WTC11 (cell line): ENCODE measurements at regions not wholly inside any gene's neighbourhood (a gene's known extent, or its start where the extent isn't known, plus 50 kb on each side); places are given as distances from the start of the nearest gene placed in this dataset.
"Not testable (repeated sequence)": the region's sequence is repeated elsewhere in the genome, so short reads cannot be mapped to it uniquely, and the experiment has no call there.

Source experiments
- ATAC-seq: fragments of 200-7000 bp; cut with Tn5 transposase; 2 replicates; pipeline ENCODE4 v1.10.0; 2021; ENCODE audit warnings: mild to moderate bottlenecking, moderate library complexity
- CTCF ChIA-PET: fragments of 300-600 bp; sonication (Branson Sonifier 250); formaldehyde crosslinking; loops from one replicate; lab custom pipeline; 2021; ENCODE audit warnings: antibody characterized with exemption; lab: Charles Lee
- POLR2A ChIA-PET: fragments of 350-600 bp; sonication (Branson Sonifier 250); formaldehyde crosslinking; loops from one replicate; lab custom pipeline; 2021; ENCODE audit warnings: antibody characterized with exemption; lab: Charles Lee
- DNase-seq: peaks from one replicate; pipeline ENCODE4 v3.0.0; 2021; ENCODE audit warnings: low spot score
- H3K27ac Mint-ChIP-seq: 2 replicates; pipeline ENCODE4 v1.8.0; 2021; ENCODE audit warnings: mixed read lengths
- H3K27me3 Mint-ChIP-seq: 2 replicates; pipeline ENCODE4 v1.8.0; 2021; ENCODE audit warnings: low read depth, mild to moderate bottlenecking, moderate library complexity, mixed read lengths
- H3K36me3 Mint-ChIP-seq: 2 replicates; pipeline ENCODE4 v1.8.0; 2021; ENCODE audit warnings: mixed read lengths
- H3K4me1 Mint-ChIP-seq: 2 replicates; pipeline ENCODE4 v1.8.0; 2022; ENCODE audit warnings: mixed read lengths
- H3K4me3 Mint-ChIP-seq: 2 replicates; pipeline ENCODE4 v1.8.0; 2021; ENCODE audit warnings: mild to moderate bottlenecking, moderate library complexity, mixed read lengths
- H3K9me3 Mint-ChIP-seq: 2 replicates; pipeline ENCODE4 v1.8.0; 2021; ENCODE audit warnings: mixed read lengths
- ATF1 ChIP-seq: sonication (generic); formaldehyde crosslinking; IDR thresholded peaks from 2 replicates; pipeline ENCODE4 v1.8.1; 2023; ENCODE audit warnings: mild to moderate bottlenecking, moderate library complexity, missing genetic modification reagents
- ETV6 ChIP-seq: sonication (generic); formaldehyde crosslinking; IDR thresholded peaks from 2 replicates; pipeline ENCODE4 v1.8.1; 2022; ENCODE audit warnings: mild to moderate bottlenecking, missing genetic modification reagents
- JAZF1 ChIP-seq: fragments of 250-450 bp; sonication (Bioruptor Pico); IDR thresholded peaks from 2 replicates; pipeline ENCODE4 v1.9.0; 2021; ENCODE audit warnings: moderate library complexity, mild to moderate bottlenecking, inconsistent platforms
- MXD4 ChIP-seq: fragments of 250-450 bp; sonication (Bioruptor Pico); IDR thresholded peaks from 2 replicates; pipeline ENCODE4 v1.8.0; 2021; ENCODE audit warnings: mild to moderate bottlenecking, moderate library complexity, borderline replicate concordance
- MYBL2 ChIP-seq: sonication (generic); formaldehyde crosslinking; IDR thresholded peaks from 2 replicates; pipeline ENCODE4 v1.8.1; 2023; ENCODE audit warnings: mild to moderate bottlenecking, moderate library complexity, missing genetic modification reagents
- NFATC4 ChIP-seq: fragments of 250-450 bp; sonication (Bioruptor Pico); IDR thresholded peaks from 2 replicates; pipeline ENCODE4 v1.9.0; 2021; ENCODE audit warnings: mild to moderate bottlenecking
- NFE2L1 ChIP-seq: sonication (generic); formaldehyde crosslinking; IDR thresholded peaks from 2 replicates; pipeline ENCODE4 v1.8.1; 2023; ENCODE audit warnings: missing genetic modification reagents
- NR2C2 ChIP-seq: sonication (generic); formaldehyde crosslinking; IDR thresholded peaks from 2 replicates; pipeline ENCODE4 v1.8.0; 2022; ENCODE audit warnings: mild to moderate bottlenecking, missing genetic modification reagents
- NR3C1 ChIP-seq: sonication (generic); formaldehyde crosslinking; conservative IDR thresholded peaks from 2 replicates; pipeline ENCODE4 v1.8.1; 2023; ENCODE audit warnings: low read depth, mild to moderate bottlenecking, missing genetic modification reagents
- SMAD3 ChIP-seq: sonication (generic); formaldehyde crosslinking; IDR thresholded peaks from 2 replicates; pipeline ENCODE4 v1.8.0; 2022; ENCODE audit warnings: missing genetic modification reagents, mild to moderate bottlenecking, borderline replicate concordance
- TEAD4 ChIP-seq: sonication (generic); formaldehyde crosslinking; IDR thresholded peaks from 2 replicates; pipeline ENCODE4 v1.8.0; 2022; ENCODE audit warnings: mild to moderate bottlenecking, missing genetic modification reagents
- TP53 ChIP-seq: sonication (generic); formaldehyde crosslinking; IDR thresholded peaks from 2 replicates; pipeline ENCODE4 v1.8.1; 2023; ENCODE audit warnings: mild to moderate bottlenecking, missing genetic modification reagents
- ZNF138 ChIP-seq: sonication (generic); formaldehyde crosslinking; conservative IDR thresholded peaks from 2 replicates; pipeline ENCODE4 v1.8.1; 2022; ENCODE audit warnings: mild to moderate bottlenecking, moderate library complexity, missing genetic modification reagents
- ZNF219 ChIP-seq: sonication (generic); formaldehyde crosslinking; IDR thresholded peaks from 2 replicates; pipeline ENCODE4 v1.8.0; 2023; ENCODE audit warnings: missing genetic modification reagents, mild to moderate bottlenecking, borderline replicate concordance
- ZNF317 ChIP-seq: sonication (generic); formaldehyde crosslinking; IDR thresholded peaks from 2 replicates; pipeline ENCODE4 v1.8.1; 2023; ENCODE audit warnings: low read depth, mild to moderate bottlenecking, moderate library complexity, missing genetic modification reagents, borderline replicate concordance
- ZNF416 ChIP-seq: fragments of 250-450 bp; sonication (Bioruptor Pico); IDR thresholded peaks from 2 replicates; pipeline ENCODE4 v1.9.0; 2021; ENCODE audit warnings: mild to moderate bottlenecking, inconsistent platforms
- TF ChIP-seq, protein P1 (sequence below): fragments of 250-450 bp; sonication (Bioruptor Pico); IDR thresholded peaks from 2 replicates; pipeline ENCODE4 v1.9.0; 2021; ENCODE audit warnings: moderate library complexity, mild to moderate bottlenecking, inconsistent platforms, borderline replicate concordance
- TF ChIP-seq, protein P2 (sequence below): sonication (generic); formaldehyde crosslinking; IDR thresholded peaks from 2 replicates; pipeline ENCODE4 v1.8.1; 2023; ENCODE audit warnings: mild to moderate bottlenecking, moderate library complexity, missing genetic modification reagents
- TF ChIP-seq, protein P3 (sequence below): sonication (generic); formaldehyde crosslinking; IDR thresholded peaks from 2 replicates; pipeline ENCODE4 v1.8.0; 2023; ENCODE audit warnings: missing genetic modification reagents, mild to moderate bottlenecking, borderline replicate concordance
- TF ChIP-seq, protein P4 (sequence below): sonication (generic); formaldehyde crosslinking; IDR thresholded peaks from 2 replicates; pipeline ENCODE4 v1.8.1; 2022; ENCODE audit warnings: missing genetic modification reagents, borderline replicate concordance
- TF ChIP-seq, protein P5 (sequence below): sonication (generic); formaldehyde crosslinking; IDR thresholded peaks from 2 replicates; pipeline ENCODE4 v1.8.1; 2022; ENCODE audit warnings: low read depth, missing genetic modification reagents, borderline replicate concordance
- TF ChIP-seq, protein P6 (sequence below): sonication (generic); formaldehyde crosslinking; IDR thresholded peaks from 2 replicates; pipeline ENCODE4 v1.8.1; 2023; ENCODE audit warnings: mild to moderate bottlenecking, missing genetic modification reagents, moderate library complexity

DNA sequence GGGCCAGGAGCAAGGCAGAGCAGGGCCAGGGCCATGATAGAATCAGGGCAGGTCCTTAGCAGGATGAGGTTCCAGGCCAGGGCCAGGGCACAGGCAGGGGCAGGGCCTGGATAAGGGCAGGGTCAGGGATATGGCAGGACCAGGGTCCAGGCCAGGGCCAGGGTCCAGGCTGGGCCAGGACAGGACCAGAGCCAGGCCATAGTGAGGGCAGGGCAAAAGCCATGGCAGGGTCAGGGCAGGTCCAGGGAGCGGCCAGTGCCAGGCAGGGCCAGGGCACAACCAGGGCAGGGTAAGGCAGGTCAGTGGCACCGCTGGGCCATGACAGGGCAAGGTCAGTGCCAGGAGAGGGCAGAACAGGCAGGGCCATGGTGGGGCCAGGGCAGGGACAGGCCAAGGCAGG, 152.2 kb downstream of the LIPI start:
- DNase-seq (no peak), ATAC-seq (no peak)
- H3K36me3 Mint-ChIP-seq, result no peaks in the 10 kb centered on the region; the same call in 1 of the 2 replicates
- ChIA-PET POLR2A (no interaction called here), CTCF (no interaction called here)
- H3K4me3 Mint-ChIP-seq, result no peak overlapping the region
- no peaks in the 10 kb centered on the region for H3K27me3 Mint-ChIP-seq
- H3K9me3 Mint-ChIP-seq, result no peaks in the 10 kb centered on the region
- H3K4me1 Mint-ChIP-seq, result no peaks in the 10 kb centered on the region
- no peak overlapping the region; the same call in 1 of the 2 replicates for H3K27ac Mint-ChIP-seq
- TF ChIP-seq TEAD4, result no peak
- no peak for TF ChIP-seq ZNF138 (CRISPR knock-in tag)
- TF ChIP-seq TP53 (CRISPR knock-in tag), result no peak
- no peak for TF ChIP-seq ETV6 (CRISPR knock-in tag)
- TF ChIP-seq, protein P1, sequence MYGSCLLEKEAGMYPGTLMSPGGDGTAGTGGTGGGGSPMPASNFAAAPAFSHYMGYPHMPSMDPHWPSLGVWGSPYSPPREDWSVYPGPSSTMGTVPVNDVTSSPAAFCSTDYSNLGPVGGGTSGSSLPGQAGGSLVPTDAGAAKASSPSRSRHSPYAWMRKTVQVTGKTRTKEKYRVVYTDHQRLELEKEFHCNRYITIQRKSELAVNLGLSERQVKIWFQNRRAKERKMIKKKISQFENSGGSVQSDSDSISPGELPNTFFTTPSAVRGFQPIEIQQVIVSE (CRISPR knock-in tag), result no peak

DNA sequence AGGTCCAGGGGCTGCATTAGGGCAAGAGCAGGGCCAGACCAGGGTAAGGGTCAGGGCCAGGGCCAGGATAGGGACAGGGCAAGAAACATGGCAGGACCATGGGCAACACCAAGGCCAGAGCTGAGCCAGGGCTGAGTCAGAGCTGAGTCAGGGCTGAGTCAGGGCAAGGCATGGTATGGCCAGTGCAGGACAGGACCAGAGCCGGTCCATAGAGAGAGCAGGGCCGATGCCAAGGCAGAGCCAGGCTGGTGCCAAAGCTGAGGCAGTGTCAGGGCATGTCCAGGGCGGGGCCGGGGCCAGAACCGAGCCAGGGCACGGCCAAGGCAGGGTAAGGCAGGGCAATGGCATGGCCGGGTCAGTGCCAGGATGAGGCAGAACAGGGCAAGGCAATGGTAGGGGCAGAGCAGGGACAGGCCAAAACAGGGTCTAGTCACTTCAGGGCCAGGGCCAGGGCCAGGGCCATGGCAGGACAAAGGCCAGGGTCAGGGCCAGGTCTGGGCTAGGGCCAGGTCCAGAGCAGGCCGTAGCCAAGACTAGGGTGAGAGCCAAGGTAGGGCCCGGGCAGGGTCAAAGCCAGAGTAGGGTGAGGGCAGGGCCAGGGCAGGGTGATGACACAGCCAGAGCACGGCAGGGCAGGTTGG, 152.8 kb downstream of the LIPI start:
- H3K27me3 Mint-ChIP-seq, H3K9me3 Mint-ChIP-seq, H3K36me3 Mint-ChIP-seq, DNase-seq, POLR2A ChIA-PET, ATAC-seq, H3K4me3 Mint-ChIP-seq, H3K4me1 Mint-ChIP-seq, CTCF ChIA-PET: not testable (repeated sequence)
- H3K27ac Mint-ChIP-seq, result peak overlapping the region; percentile 72; the same call in 1 of the 2 replicates

DNA sequence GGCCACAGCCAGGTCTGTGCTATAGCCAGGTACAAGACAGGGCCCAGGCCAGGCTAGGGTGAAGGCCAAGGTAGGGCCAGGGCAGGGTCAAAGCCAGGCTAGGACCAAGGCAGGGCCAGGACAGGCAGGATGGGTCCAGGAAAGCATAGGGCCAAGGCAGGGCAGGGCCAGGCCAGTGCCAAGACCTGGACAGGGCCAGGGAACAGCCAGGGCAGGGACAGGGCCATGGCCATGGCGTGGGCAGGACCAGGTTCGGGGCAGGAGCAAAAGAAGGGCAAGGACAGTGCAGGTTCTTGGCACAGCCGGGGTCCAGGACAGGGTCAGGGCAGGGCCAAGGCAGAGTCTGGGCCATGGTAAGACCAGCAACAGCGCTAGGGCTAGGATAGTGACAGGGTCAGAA, 153.4 kb downstream of the LIPI start:
- no peaks in the 10 kb centered on the region; the same call in 1 of the 2 replicates for H3K36me3 Mint-ChIP-seq
- no peaks in the 10 kb centered on the region for H3K4me1 Mint-ChIP-seq
- ATAC-seq (no peak), DNase-seq (no peak)
- no peaks in the 10 kb centered on the region for H3K9me3 Mint-ChIP-seq
- peak overlapping the region; percentile 72; the same call in 1 of the 2 replicates for H3K27ac Mint-ChIP-seq
- ChIA-PET CTCF (no interaction called here), POLR2A (no interaction called here)
- H3K27me3 Mint-ChIP-seq, result no peaks in the 10 kb centered on the region
- H3K4me3 Mint-ChIP-seq, result no peak overlapping the region
- TF ChIP-seq, protein P2, sequence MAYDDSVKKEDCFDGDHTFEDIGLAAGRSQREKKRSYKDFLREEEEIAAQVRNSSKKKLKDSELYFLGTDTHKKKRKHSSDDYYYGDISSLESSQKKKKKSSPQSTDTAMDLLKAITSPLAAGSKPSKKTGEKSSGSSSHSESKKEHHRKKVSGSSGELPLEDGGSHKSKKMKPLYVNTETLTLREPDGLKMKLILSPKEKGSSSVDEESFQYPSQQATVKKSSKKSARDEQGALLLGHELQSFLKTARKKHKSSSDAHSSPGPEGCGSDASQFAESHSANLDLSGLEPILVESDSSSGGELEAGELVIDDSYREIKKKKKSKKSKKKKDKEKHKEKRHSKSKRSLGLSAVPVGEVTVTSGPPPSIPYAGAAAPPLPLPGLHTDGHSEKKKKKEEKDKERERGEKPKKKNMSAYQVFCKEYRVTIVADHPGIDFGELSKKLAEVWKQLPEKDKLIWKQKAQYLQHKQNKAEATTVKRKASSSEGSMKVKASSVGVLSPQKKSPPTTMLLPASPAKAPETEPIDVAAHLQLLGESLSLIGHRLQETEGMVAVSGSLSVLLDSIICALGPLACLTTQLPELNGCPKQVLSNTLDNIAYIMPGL, result no peak
- TF ChIP-seq ZNF416 (no peak), NR2C2 (no peak), MYBL2 (CRISPR knock-in tag) (no peak), SMAD3 (CRISPR knock-in tag) (no peak), NFE2L1 (CRISPR knock-in tag) (no peak), ZNF317 (CRISPR knock-in tag) (no peak), ZNF219 (CRISPR knock-in tag) (no peak), ATF1 (CRISPR knock-in tag) (no peak), MXD4 (CRISPR knock-in tag) (no peak), TEAD4 (no peak), NR3C1 (CRISPR knock-in tag) (no peak), JAZF1 (CRISPR knock-in tag) (no peak), NFATC4 (no peak)
- TF ChIP-seq, protein P3, sequence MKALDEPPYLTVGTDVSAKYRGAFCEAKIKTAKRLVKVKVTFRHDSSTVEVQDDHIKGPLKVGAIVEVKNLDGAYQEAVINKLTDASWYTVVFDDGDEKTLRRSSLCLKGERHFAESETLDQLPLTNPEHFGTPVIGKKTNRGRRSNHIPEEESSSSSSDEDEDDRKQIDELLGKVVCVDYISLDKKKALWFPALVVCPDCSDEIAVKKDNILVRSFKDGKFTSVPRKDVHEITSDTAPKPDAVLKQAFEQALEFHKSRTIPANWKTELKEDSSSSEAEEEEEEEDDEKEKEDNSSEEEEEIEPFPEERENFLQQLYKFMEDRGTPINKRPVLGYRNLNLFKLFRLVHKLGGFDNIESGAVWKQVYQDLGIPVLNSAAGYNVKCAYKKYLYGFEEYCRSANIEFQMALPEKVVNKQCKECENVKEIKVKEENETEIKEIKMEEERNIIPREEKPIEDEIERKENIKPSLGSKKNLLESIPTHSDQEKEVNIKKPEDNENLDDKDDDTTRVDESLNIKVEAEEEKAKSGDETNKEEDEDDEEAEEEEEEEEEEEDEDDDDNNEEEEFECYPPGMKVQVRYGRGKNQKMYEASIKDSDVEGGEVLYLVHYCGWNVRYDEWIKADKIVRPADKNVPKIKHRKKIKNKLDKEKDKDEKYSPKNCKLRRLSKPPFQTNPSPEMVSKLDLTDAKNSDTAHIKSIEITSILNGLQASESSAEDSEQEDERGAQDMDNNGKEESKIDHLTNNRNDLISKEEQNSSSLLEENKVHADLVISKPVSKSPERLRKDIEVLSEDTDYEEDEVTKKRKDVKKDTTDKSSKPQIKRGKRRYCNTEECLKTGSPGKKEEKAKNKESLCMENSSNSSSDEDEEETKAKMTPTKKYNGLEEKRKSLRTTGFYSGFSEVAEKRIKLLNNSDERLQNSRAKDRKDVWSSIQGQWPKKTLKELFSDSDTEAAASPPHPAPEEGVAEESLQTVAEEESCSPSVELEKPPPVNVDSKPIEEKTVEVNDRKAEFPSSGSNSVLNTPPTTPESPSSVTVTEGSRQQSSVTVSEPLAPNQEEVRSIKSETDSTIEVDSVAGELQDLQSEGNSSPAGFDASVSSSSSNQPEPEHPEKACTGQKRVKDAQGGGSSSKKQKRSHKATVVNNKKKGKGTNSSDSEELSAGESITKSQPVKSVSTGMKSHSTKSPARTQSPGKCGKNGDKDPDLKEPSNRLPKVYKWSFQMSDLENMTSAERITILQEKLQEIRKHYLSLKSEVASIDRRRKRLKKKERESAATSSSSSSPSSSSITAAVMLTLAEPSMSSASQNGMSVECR (CRISPR knock-in tag), result no peak
- TF ChIP-seq, protein P4, sequence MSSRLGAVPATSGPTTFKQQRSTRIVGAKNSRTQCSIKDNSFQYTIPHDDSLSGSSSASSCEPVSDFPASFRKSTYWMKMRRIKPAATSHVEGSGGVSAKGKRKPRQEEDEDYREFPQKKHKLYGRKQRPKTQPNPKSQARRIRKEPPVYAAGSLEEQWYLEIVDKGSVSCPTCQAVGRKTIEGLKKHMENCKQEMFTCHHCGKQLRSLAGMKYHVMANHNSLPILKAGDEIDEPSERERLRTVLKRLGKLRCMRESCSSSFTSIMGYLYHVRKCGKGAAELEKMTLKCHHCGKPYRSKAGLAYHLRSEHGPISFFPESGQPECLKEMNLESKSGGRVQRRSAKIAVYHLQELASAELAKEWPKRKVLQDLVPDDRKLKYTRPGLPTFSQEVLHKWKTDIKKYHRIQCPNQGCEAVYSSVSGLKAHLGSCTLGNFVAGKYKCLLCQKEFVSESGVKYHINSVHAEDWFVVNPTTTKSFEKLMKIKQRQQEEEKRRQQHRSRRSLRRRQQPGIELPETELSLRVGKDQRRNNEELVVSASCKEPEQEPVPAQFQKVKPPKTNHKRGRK (CRISPR knock-in tag), result no peak
- TF ChIP-seq, protein P5, sequence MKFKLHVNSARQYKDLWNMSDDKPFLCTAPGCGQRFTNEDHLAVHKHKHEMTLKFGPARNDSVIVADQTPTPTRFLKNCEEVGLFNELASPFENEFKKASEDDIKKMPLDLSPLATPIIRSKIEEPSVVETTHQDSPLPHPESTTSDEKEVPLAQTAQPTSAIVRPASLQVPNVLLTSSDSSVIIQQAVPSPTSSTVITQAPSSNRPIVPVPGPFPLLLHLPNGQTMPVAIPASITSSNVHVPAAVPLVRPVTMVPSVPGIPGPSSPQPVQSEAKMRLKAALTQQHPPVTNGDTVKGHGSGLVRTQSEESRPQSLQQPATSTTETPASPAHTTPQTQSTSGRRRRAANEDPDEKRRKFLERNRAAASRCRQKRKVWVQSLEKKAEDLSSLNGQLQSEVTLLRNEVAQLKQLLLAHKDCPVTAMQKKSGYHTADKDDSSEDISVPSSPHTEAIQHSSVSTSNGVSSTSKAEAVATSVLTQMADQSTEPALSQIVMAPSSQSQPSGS, result no peak
- TF ChIP-seq, protein P6, sequence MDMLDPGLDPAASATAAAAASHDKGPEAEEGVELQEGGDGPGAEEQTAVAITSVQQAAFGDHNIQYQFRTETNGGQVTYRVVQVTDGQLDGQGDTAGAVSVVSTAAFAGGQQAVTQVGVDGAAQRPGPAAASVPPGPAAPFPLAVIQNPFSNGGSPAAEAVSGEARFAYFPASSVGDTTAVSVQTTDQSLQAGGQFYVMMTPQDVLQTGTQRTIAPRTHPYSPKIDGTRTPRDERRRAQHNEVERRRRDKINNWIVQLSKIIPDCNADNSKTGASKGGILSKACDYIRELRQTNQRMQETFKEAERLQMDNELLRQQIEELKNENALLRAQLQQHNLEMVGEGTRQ (CRISPR knock-in tag), result no peak
